GM19043 (cell line): ENCODE measurements at regions not wholly inside any gene's neighbourhood (a gene's known extent, or its start where the extent isn't known, plus 50 kb on each side); places are given as distances from the start of the nearest gene placed in this dataset.

ENCODE experiments used
- ATAC-seq: cut with Tn5 transposase; IDR thresholded peaks from one replicate; pipeline ENCODE4 v1.9.1; 2021; ENCODE audit warnings: low read depth; ENCODE audit not compliant: unreplicated experiment

DNA sequence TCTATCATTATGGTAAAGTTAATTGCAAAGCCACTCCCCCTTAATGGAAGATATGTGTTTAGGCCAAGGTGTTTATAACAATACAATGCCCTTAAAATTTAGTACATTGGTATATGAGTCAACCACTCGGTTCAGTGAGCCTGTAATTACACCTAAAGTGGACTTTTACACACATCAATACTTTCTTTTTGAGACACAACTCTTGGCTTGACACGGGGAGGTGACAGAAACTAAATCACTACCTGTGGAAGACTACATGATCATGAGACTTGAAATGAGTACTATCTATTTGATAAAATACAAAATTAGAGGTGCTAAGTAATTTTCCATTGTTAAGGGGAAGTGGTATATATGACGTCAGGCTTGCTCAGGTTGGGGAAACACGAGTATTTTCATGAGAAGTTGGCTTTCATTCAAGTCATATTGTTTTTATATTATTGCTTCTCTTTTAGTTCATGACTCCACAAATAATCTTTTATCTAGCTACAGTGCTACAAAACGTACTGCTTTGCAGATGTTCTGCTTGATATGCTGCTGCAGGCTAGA lies 918.3 kb downstream of the ARAP2 start:
- ATAC-seq = no peak

DNA sequence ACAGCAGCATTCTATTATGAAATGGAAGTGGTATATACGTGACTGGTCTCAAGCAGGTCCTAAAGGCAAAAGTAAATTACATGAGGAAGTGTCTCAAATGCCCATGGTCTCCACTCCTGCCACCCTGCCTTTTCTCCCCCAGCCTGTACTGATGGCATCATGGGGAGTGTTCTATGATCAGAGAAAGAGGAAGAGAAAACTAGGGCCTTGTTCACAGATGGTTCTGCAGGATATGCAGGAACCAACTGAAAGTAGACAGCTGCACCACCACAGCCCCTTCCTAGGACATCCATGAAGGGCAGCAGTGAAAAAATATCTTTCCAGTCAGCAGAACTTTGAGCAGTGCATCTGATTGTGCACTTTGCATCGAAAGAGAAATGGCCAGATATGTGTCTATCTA lies 901.5 kb downstream of the ARAP2 start:
- ATAC-seq = no peak

DNA sequence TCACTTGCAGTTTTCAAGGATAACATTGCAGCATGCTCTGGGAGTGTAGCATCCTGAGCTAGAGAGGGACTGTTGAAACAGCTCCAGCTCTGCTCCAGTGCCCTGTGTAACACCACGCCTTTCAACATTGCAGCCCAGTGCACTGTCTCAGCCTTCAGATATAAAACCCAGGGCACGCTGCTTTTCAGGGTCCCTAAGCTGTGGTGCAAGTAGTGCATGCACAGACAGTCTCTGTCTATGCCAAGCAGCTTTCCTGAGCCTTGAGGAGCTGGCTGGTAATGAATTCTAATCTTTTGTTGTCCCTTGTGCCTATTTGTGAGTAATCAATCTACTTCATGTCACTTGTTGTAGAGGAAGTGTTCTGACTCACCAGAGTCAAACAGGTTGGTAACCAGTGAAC lies 897.0 kb downstream of the ARAP2 start:
- no peak for ATAC-seq

GRCh38 chr4:35358001-35358584 lies 886.2 kb downstream of the ARAP2 start:
- ATAC-seq = no peak

- ATAC-seq = no peak
Measured at GRCh38 chr4:35364321-35364870, 879.9 kb downstream of the ARAP2 start.

DNA sequence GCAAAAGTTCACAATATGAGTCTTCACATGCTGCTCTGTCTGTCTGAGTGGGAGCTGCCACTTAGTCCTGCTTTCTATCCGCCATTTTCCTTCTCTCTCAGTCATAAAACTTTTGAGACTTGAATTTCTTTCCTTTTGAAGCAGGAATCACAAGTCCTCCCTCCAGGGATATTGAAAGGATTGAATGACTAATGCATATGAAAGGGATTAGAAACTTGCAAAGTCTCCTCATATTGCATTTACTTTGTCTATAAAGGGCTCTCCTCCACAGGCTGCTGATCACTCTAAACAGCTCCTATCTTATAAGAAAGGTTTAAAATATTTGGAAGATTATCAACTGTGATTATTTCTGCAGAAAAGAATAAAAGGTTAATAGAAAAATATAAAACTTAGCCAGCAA lies 879.1 kb downstream of the ARAP2 start:
- no peak for ATAC-seq

- no peak for ATAC-seq
Measured at GRCh38 chr4:35399912-35400311, 844.4 kb downstream of the ARAP2 start.

GRCh38 chr4:35423104-35423503 lies 821.2 kb downstream of the ARAP2 start:
- no peak for ATAC-seq

DNA sequence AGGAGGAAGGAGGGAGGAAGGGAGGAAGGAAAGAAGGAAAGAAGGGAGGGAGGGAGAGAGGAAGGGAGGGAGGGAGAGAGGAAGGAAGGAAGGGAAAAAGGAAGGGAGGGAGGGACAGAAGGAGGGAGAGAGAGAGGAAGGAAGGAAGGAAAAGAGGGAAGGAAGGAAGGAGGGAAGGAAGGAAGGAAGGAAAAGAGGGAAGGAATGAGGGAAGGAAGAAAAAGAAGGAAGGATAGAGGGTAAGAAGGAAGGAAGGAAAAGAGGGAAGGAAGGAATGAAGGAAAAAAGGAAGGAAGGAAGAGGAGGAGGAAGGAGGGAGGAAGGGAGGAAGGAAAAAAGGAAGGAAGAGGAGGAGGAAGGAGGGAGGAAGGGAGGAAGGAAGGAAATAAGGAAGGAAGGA lies 796.8 kb downstream of the ARAP2 start:
- ATAC-seq = no peak

GRCh38 chr4:35459045-35459444 lies 785.3 kb downstream of the ARAP2 start:
- no peak for ATAC-seq

DNA sequence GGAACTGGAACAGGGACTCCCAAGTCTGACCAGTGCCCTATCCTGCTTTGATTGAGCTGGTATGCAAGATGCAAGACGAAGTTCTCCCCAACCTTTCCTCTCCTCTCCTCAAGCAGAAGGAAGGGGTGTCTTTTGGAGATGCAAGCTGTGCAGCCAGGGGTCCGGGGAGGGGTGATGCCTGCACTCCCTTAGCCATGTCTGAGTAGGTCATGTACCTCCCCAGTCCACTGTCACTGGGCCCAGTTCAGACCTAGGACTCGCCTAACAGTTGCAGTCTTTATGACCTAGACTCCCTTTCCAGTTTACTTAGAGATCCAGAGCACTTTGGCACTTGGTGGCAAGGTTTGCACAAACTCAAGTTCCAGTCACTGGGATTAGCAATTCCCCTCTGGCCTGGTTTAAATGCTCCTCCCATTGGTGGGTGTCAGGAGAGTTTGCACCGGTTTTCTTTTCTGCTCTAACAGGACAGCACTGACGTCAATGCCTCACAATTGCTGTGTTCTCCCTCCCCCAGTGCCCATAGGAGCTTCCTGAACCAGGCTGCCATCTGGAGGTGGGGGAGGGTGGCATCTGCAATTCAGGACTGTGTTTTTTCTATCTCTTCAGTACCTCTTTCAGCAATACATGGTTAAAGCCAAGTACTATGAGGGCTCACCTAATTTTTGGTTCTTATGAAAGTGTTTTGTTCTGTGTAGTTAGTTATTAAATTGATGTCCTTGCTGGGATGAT lies 782.2 kb downstream of the ARAP2 start:
- ATAC-seq = no peak

GRCh38 chr4:35463251-35463952 lies 780.9 kb downstream of the ARAP2 start:
- no peak for ATAC-seq

GRCh38 chr4:35464964-35465528 lies 779.3 kb downstream of the ARAP2 start:
- ATAC-seq = no peak

DNA sequence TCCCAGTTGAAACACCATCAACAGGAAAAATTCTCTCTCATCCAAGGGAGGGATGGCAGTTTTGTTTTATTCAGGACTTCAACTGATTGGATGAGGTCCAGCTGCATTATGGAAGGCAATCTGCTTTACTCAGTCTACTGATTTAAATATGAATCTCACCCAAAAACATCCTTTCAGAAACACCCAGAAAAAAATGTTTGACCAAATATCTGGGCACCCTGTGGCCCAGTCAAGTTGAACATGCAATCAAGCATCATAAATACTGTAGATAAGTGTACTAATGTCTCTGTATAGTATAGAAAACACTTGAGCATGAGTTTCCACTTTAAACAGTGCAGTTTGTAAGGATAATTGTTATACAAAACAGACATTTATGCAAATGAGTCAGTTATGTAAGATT lies 753.2 kb downstream of the ARAP2 start:
- no peak for ATAC-seq

DNA sequence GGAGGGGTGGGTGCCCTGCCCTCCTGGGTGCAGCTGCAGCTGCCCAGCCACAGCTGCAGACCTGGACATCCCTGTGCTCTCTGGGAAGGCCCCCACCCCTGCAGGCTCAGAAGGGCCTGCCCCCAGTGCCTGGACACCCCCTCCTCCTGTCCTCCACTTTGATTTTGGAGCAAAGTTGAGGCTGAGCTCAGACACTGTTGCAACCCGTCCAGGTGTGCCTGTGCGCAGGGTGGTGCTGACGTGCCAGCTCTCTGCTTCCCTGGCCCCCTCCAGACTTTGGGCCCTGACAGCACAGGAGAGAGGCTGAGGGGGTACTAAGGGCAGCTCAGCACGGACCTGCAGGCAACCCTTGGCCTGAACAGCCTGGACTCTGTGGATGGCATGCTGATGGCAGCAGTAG lies 750.3 kb downstream of the ARAP2 start:
- ATAC-seq = no peak

GRCh38 chr4:35494955-35495354 lies 749.4 kb downstream of the ARAP2 start:
- no peak for ATAC-seq

DNA sequence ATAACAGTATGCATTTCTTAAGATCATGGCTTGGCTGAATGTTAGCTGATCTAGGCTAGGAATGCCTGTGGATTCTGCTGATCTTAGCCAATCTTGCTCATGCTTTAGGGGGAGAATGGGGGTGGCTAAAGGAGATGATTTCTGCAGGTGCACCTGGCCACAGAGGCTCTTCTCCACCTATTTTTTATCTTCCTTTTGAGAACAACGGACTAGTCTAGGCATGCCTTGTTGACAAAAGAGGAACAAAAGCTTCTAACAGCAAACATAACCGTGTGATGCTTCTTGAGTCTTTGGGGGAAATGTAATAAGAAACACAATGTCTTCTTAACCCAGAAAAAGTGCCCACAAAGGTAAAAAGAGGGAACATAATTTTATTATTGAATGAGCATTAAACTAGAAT lies 743.5 kb downstream of the ARAP2 start:
- ATAC-seq = no peak

DNA sequence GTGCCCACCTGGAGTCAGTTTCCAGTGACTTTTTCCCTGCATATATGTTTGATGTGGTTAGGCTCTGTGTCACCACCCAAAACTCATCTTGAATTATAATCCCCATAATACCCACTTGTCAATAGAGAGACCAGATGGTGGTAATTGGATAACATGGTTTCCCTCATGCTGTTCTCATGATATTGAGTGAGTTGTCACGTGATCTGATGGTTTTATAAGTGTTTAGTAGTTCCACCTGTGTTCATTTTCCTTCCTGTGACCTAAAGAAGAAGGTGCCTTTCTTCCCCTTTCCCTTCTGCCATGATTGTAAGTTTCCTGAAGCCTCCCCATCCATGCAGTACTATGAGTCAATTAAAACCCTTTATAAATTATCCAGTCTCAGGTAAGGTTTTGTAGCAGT lies 740.9 kb downstream of the ARAP2 start:
- no peak for ATAC-seq

DNA sequence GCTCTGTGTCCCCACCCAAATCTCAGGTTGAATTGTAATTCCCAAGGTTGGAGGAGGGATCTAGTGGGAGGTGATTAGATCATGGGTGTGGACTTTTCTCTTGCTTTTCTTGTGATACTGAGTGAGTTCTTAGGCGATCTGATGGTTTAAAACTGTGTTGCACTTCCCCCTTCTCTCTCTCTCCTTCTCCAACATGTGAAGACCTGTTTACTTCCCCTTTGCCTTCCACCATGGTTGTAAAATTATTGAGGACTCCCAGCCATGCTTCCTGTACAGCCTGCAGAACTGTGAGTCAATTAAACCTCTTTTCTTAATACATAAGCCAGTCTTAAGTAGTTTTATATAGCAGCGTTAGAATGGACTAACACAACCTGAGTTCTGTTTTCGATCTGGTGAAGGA lies 738.2 kb downstream of the ARAP2 start:
- no peak for ATAC-seq

DNA sequence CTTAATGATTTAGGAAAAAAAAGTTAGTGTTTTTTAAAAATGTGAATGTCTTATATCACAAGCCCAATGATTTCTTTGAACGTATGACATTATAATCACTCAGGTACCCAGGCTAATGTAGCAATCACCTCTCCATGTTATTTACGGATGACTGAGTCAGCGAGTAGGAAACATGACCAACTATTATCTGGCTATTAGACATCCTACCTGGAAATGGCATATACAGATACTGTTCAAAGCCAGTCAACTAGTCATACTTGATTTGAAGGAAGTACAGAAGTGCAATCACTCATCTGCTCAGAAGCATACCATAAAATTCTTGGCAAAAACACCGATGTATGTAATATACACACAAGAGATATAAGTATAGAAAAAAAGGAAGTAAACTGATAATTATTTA lies 732.5 kb downstream of the ARAP2 start:
- ATAC-seq = no peak

DNA sequence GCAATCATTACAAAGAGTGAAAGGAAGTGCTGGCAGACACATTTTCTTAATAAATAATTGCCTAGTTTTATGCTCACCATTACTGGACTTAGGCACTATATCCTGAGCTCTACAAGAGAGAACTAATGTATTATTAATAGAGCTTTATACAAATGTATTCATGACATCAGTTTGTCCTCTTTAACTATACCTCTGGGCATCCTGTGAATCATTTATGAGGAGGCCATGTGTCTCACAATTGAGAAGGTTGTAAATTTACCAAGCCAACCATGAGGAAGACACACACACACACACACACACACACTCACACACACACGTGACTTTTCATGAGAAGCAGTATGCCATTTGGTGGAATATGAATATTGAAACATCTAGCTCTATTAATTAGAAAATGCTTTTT lies 728.2 kb downstream of the ARAP2 start:
- ATAC-seq = no peak
